ENCODE measurements at regions not wholly inside any gene's neighbourhood (a gene's known extent, or its start where the extent isn't known, plus 50 kb on each side); places are given as distances from the start of the nearest gene placed in this dataset.

DNA sequence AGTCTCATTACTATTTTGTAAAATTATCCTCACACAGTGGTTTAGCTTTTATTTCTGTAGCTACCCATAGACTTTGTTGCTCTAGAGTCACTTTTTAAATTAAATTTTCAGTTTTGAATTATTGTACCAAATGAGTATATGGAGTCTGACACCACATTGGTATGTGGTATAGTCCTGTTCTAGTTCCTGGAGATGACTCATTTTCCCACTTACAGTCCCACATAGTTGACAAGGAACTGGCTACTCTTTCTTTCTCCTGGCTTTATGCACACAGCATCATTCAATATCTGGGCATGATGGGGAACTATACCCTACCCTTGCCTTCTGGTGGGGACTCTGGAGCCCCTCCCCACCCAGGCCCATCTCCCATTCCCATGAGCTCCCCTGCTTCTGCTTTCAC, 92.6 kb upstream of the RAB11FIP2 start (continued):
- TF ChIP-seq, protein P1, sequence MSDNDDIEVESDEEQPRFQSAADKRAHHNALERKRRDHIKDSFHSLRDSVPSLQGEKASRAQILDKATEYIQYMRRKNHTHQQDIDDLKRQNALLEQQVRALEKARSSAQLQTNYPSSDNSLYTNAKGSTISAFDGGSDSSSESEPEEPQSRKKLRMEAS (CRISPR knock-in tag; IDR thresholded peaks at IDR 0.05): no peak

DNA sequence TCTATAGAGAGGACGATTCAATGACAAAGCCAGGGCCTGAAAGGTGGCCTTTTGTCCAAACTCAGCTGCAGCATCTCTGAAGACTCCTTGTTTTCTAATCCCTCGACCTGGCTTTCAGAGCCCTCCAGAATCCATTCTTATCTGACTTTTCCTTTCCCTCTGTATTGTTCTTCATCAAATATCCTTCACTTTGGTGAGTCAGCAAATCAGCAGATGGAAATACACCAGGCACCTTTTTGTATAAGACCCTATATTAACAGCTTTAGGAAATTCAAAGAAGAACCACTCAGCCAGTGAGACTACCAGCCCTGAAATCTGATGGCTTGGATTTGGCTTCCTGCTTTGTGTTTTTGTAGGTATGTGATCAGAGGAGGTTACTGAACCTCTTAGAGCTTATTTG, 81.9 kb upstream of the RAB11FIP2 start:
- no peaks in the 10 kb centered on the region for H4K20me1 ChIP-seq (replicated peaks; ENCODE audit: control insufficient read depth, insufficient read depth, low read length)
- H3K9me1 ChIP-seq (ENCODE audit: control insufficient read depth, insufficient read depth, low read length): no peaks in the 10 kb centered on the region
- H3K79me2 ChIP-seq (ENCODE audit: control insufficient read depth, insufficient read depth, low read length): no peaks in the 10 kb centered on the region
- intact Hi-C loops (cut with micrococcal nuclease) (no loop called here), in situ Hi-C loops (cut with MboI) (no loop called here)
- no peak overlapping the region for H3K9ac ChIP-seq (ENCODE audit: insufficient read depth in 1 of 2, low read depth in 2 of 2, low read length in 2 of 2)
- ChIA-PET POLR2A (interaction anchor here (0.6 kb wide), 1 partner anchor 1656 kb away, joined by 3 read pairs; no protein-coding TSS in a partner anchor), CTCF (ENCODE audit: low intra/inter-chr PET ratio) (no interaction called here)
- no TSS peak for BruUV-seq (replicated peaks)
- H3K9me3 ChIP-seq (replicated peaks; ENCODE audit: control insufficient read depth, insufficient read depth, low read depth, low read length): no peaks in the 10 kb centered on the region
- FAIRE-seq (no peak), ATAC-seq (no peak), DNase-seq (ENCODE audit: extremely low read depth in 1 of 4, low spot score in 3 of 4) (no peak)
- H3K4me2 ChIP-seq (ENCODE audit: insufficient read depth, low read length): no peak overlapping the region
- no peak overlapping the region for H3K27ac ChIP-seq (ENCODE audit: extremely low read depth, low read depth, low read length)
- H3K36me3 ChIP-seq (ENCODE audit: control insufficient read depth, insufficient read depth, low read length): no peaks in the 10 kb centered on the region
- H3K27me3 ChIP-seq (ENCODE audit: control insufficient read depth in 2 of 2, insufficient read depth in 2 of 2, low read length in 2 of 2): peaks cover 0 to 7% of the 10 kb centered on the region in 2 experiments; a peak in 2 of 5 replicates
- 0% methylated on average over 1 of the region's 2 CpGs for WGBS (ENCODE audit: insufficient coverage, low coverage, missing lambda C conversion rate)
- no peak overlapping the region for H2AFZ ChIP-seq (ENCODE audit: low read depth, low read length)
- TF ChIP-seq ZNF316 (IDR thresholded peaks at IDR 0.05) (peak; percentile 27; the same call in 1 of the 2 replicates), C11orf30 (IDR thresholded peaks at IDR 0.05; ENCODE audit: low read depth) (0 out of 2 replicates have a peak, but pooled peaks have one; percentile 22), GTF2F1 (IDR thresholded peaks at IDR 0.05; ENCODE audit: low read depth, low read length) (no peak)
- no peaks in the 10 kb centered on the region for H3K4me1 ChIP-seq (replicated peaks in 1 of 2; ENCODE audit: control insufficient read depth in 2 of 2, insufficient read depth in 2 of 2, low read length in 2 of 2)
- no peak overlapping the region for H3K4me3 ChIP-seq

DNA sequence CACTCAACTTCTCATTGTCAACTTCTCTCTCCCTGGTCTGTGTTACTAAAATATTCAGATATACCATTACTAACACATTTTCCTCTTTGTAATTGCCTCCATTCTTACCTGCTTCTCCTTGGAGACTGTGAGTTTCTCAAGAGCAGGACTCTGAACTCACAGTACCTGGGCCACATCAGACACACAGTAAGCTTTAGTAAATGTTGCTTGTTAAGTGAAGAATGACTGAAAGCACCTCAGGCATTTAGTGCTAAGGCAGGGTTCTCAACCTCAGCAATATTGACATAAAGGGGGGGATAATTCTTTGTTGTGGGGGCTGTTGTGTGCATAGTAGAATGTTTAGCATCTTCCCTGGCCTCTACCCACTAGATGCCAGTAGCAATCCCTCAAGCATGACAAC, 72.0 kb upstream of the RAB11FIP2 start:
- Histone ChIP-seq H3K9me3 (replicated peaks; ENCODE audit: control insufficient read depth, insufficient read depth, low read depth, low read length) (no peaks in the 10 kb centered on the region), H3K9me1 (ENCODE audit: control insufficient read depth, insufficient read depth, low read length) (no peaks in the 10 kb centered on the region), H3K9ac (ENCODE audit: insufficient read depth in 1 of 2, low read depth in 2 of 2, low read length in 2 of 2) (no peak overlapping the region), H2AFZ (ENCODE audit: low read depth, low read length) (no peak overlapping the region), H3K4me2 (ENCODE audit: insufficient read depth, low read length) (no peak overlapping the region), H3K4me3 (no peak overlapping the region), H3K79me2 (ENCODE audit: control insufficient read depth, insufficient read depth, low read length) (no peaks in the 10 kb centered on the region), H3K4me1 (replicated peaks in 1 of 2; ENCODE audit: control insufficient read depth in 2 of 2, insufficient read depth in 2 of 2, low read length in 2 of 2) (no peaks in the 10 kb centered on the region), H3K27ac (ENCODE audit: extremely low read depth, low read depth, low read length) (no peak overlapping the region), H3K27me3 (ENCODE audit: control insufficient read depth in 2 of 2, insufficient read depth in 2 of 2, low read length in 2 of 2) (peaks cover 0 to 2% of the 10 kb centered on the region in 2 experiments; a peak in 1 of 5 replicates), H4K20me1 (replicated peaks; ENCODE audit: control insufficient read depth, insufficient read depth, low read length) (no peaks in the 10 kb centered on the region), H3K36me3 (ENCODE audit: control insufficient read depth, insufficient read depth, low read length) (no peaks in the 10 kb centered on the region)
- ATAC-seq (no peak), DNase-seq (ENCODE audit: extremely low read depth in 1 of 4, low spot score in 3 of 4) (no peak), FAIRE-seq (no peak)
- no TSS peak for BruUV-seq (replicated peaks)
- intact Hi-C loops (cut with micrococcal nuclease): no loop called here
- ChIA-PET CTCF (ENCODE audit: low intra/inter-chr PET ratio) (no interaction called here), POLR2A (no interaction called here)
- in situ Hi-C loops (cut with MboI): no loop called here
- TF ChIP-seq, protein P2, sequence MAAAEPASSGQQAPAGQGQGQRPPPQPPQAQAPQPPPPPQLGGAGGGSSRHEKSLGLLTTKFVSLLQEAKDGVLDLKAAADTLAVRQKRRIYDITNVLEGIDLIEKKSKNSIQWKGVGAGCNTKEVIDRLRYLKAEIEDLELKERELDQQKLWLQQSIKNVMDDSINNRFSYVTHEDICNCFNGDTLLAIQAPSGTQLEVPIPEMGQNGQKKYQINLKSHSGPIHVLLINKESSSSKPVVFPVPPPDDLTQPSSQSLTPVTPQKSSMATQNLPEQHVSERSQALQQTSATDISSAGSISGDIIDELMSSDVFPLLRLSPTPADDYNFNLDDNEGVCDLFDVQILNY (CRISPR knock-in tag; IDR thresholded peaks at IDR 0.05): no peak
- TF ChIP-seq, protein P3, sequence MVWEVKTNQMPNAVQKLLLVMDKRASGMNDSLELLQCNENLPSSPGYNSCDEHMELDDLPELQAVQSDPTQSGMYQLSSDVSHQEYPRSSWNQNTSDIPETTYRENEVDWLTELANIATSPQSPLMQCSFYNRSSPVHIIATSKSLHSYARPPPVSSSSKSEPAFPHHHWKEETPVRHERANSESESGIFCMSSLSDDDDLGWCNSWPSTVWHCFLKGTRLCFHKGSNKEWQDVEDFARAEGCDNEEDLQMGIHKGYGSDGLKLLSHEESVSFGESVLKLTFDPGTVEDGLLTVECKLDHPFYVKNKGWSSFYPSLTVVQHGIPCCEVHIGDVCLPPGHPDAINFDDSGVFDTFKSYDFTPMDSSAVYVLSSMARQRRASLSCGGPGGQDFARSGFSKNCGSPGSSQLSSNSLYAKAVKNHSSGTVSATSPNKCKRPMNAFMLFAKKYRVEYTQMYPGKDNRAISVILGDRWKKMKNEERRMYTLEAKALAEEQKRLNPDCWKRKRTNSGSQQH (CRISPR knock-in tag; IDR thresholded peaks at IDR 0.05): no peak
- TF ChIP-seq PHF8 (IDR thresholded peaks at IDR 0.05; ENCODE audit: borderline replicate concordance, low read length) (no peak), ZNF77 (CRISPR knock-in tag; IDR thresholded peaks at IDR 0.05) (no peak), ELF2 (CRISPR knock-in tag; IDR thresholded peaks at IDR 0.05) (no peak), POLR2G (IDR thresholded peaks at IDR 0.05; ENCODE audit: low read depth, low read length) (no peak), CBX8 (IDR thresholded peaks at IDR 0.05; ENCODE audit: borderline replicate concordance, extremely low read depth, low read depth, low read length, poor library complexity, severe bottlenecking) (no peak)
